Pons (tissue), 1 donor: ENCODE measurements at regions not wholly inside any gene's neighbourhood (a gene's known extent, or its start where the extent isn't known, plus 50 kb on each side); places are given as distances from the start of the nearest gene placed in this dataset.

Experiments
- DNase-seq: peaks from one replicate; pipeline ENCODE4 v3.0.0-alpha.2; 2016; ENCODE audit warnings: low spot score

GRCh38 chr1:193435781-193436180, 249.4 kb upstream of the B3GALT2 start:
- DNase-seq: no peak

GRCh38 chr1:193434319-193434718, 247.9 kb upstream of the B3GALT2 start:
- DNase-seq: no peak

GRCh38 chr1:193433599-193433998, 247.2 kb upstream of the B3GALT2 start:
- DNase-seq: no peak

- DNase-seq: no peak
Measured at GRCh38 chr1:193432979-193433587, 246.7 kb upstream of the B3GALT2 start.

- DNase-seq: no peak
Measured at GRCh38 chr1:193431265-193431977, 245.0 kb upstream of the B3GALT2 start.

- no peak for DNase-seq
Measured at GRCh38 chr1:193427524-193427923, 241.1 kb upstream of the B3GALT2 start.

GRCh38 chr1:193426061-193426460, 239.6 kb upstream of the B3GALT2 start:
- DNase-seq: no peak

GRCh38 chr1:193421487-193421886, 235.1 kb upstream of the B3GALT2 start:
- DNase-seq: no peak

GRCh38 chr1:193419295-193419694, 232.9 kb upstream of the B3GALT2 start:
- DNase-seq: no peak

GRCh38 chr1:193418745-193419058, 232.3 kb upstream of the B3GALT2 start:
- no peak for DNase-seq

- DNase-seq: peak; percentile 17
Measured at GRCh38 chr1:193417945-193418744, 231.7 kb upstream of the B3GALT2 start.

- DNase-seq: no peak
Measured at GRCh38 chr1:193417403-193417802, 231.0 kb upstream of the B3GALT2 start.

- no peak for DNase-seq
Measured at GRCh38 chr1:193416226-193417024, 230.0 kb upstream of the B3GALT2 start.

GRCh38 chr1:193415256-193415655, 228.8 kb upstream of the B3GALT2 start:
- DNase-seq: no peak

GRCh38 chr1:193413376-193413775, 227.0 kb upstream of the B3GALT2 start:
- no peak for DNase-seq

- DNase-seq: no peak
Measured at GRCh38 chr1:193412748-193413147, 226.3 kb upstream of the B3GALT2 start.

- no peak for DNase-seq
Measured at GRCh38 chr1:193411714-193412113, 225.3 kb upstream of the B3GALT2 start.

- no peak for DNase-seq
Measured at GRCh38 chr1:193411215-193411614, 224.8 kb upstream of the B3GALT2 start.

- no peak for DNase-seq
Measured at GRCh38 chr1:193408782-193409293, 222.4 kb upstream of the B3GALT2 start.

GRCh38 chr1:193406901-193407300, 220.5 kb upstream of the B3GALT2 start:
- peak; percentile 81 for DNase-seq

- no peak for DNase-seq
Measured at GRCh38 chr1:193404236-193404635, 217.8 kb upstream of the B3GALT2 start.

- DNase-seq: no peak
Measured at GRCh38 chr1:193402977-193403376, 216.6 kb upstream of the B3GALT2 start.
